WERI-Rb-1 (cell line): ENCODE measurements at regions not wholly inside any gene's neighbourhood (a gene's known extent, or its start where the extent isn't known, plus 50 kb on each side); places are given as distances from the start of the nearest gene placed in this dataset.
"Not testable (repeated sequence)": the region's sequence is repeated elsewhere in the genome, so short reads cannot be mapped to it uniquely, and the experiment has no call there.

ENCODE experiments used
- DNase-seq: peaks from one replicate; pipeline ENCODE4 v3.0.0-alpha.2; 2020
- H3K27ac ChIP-seq: fragments of 250-450 bp; sonication (Bioruptor Pico); 2 replicates; pipeline ENCODE4 v1.5.1; 2020; ENCODE audit warnings: mild to moderate bottlenecking, moderate library complexity
- H3K27me3 ChIP-seq: fragments of 250-450 bp; sonication (Bioruptor Pico); 2 replicates; pipeline ENCODE4 v1.5.1; 2021; ENCODE audit warnings: mild to moderate bottlenecking, low read depth, moderate library complexity; ENCODE audit not compliant: insufficient read depth, severe bottlenecking
- H3K36me3 ChIP-seq: fragments of 250-450 bp; sonication (Bioruptor Pico); 2 replicates; pipeline ENCODE4 v1.5.1; 2020; ENCODE audit warnings: mild to moderate bottlenecking, moderate library complexity
- H3K4me3 ChIP-seq: 2 replicates; pipeline ENCODE4 v1.5.1; 2011; ENCODE audit warnings: low read depth, mild to moderate bottlenecking, control low read depth, low read length
- H3K9me3 ChIP-seq: fragments of 250-450 bp; sonication (Bioruptor Pico); 2 replicates; pipeline ENCODE4 v1.5.1; 2021; ENCODE audit warnings: mild to moderate bottlenecking, moderate library complexity; ENCODE audit not compliant: severe bottlenecking
- CTCF ChIP-seq: IDR thresholded peaks from 2 replicates; pipeline ENCODE4 v1.5.1; 2011; ENCODE audit warnings: low read depth, mild to moderate bottlenecking, control low read depth, inconsistent platforms, low read length

- Histone ChIP-seq H3K4me3 (no peak overlapping the region), H3K36me3 (no peaks in the 10 kb centered on the region), H3K27me3 (no peaks in the 10 kb centered on the region), H3K9me3 (no peaks in the 10 kb centered on the region), H3K27ac (no peak overlapping the region)
- DNase-seq: no peak
- no peak for TF ChIP-seq CTCF
Measured at GRCh38 chr2:166651991-166652390, 157.9 kb upstream of the SCN7A start.

GRCh38 chr2:166651080-166651675 lies 157.1 kb upstream of the SCN7A start:
- no peak for TF ChIP-seq CTCF
- no peak overlapping the region for H3K27ac ChIP-seq

GRCh38 chr2:166647935-166648334 lies 153.9 kb upstream of the SCN7A start:
- H3K27me3 ChIP-seq: no peaks in the 10 kb centered on the region
- no peak for TF ChIP-seq CTCF
- H3K4me3 ChIP-seq: no peak overlapping the region
- H3K9me3 ChIP-seq: no peaks in the 10 kb centered on the region
- no peaks in the 10 kb centered on the region for H3K36me3 ChIP-seq
- no peak for DNase-seq
- H3K27ac ChIP-seq: no peak overlapping the region

More at GRCh38 chr2:166651080-166651675, 157.1 kb upstream of the SCN7A start:
- H3K9me3 ChIP-seq: no peaks in the 10 kb centered on the region
- no peak for DNase-seq
- H3K36me3 ChIP-seq: no peaks in the 10 kb centered on the region
- no peak overlapping the region for H3K4me3 ChIP-seq
- no peaks in the 10 kb centered on the region for H3K27me3 ChIP-seq

- H3K27me3 ChIP-seq: no peaks in the 10 kb centered on the region
- no peak overlapping the region for H3K4me3 ChIP-seq
- H3K27ac ChIP-seq: no peak overlapping the region
- no peaks in the 10 kb centered on the region for H3K36me3 ChIP-seq
- no peaks in the 10 kb centered on the region for H3K9me3 ChIP-seq
- TF ChIP-seq CTCF: no peak
- DNase-seq: no peak
Measured at GRCh38 chr2:166643980-166644379, 149.9 kb upstream of the SCN7A start.

GRCh38 chr2:166641516-166641915 lies 147.5 kb upstream of the SCN7A start:
- H3K27ac ChIP-seq, H3K36me3 ChIP-seq, H3K9me3 ChIP-seq, DNase-seq, H3K27me3 ChIP-seq, H3K4me3 ChIP-seq: not testable (repeated sequence)

GRCh38 chr2:166637051-166637450 lies 143.0 kb upstream of the SCN7A start:
- no peak overlapping the region for H3K27ac ChIP-seq

More at GRCh38 chr2:166637051-166637450, 143.0 kb upstream of the SCN7A start:
- no peaks in the 10 kb centered on the region for H3K9me3 ChIP-seq
- no peak overlapping the region for H3K4me3 ChIP-seq
- no peak for DNase-seq
- TF ChIP-seq CTCF: no peak
- H3K27me3 ChIP-seq: no peaks in the 10 kb centered on the region
- no peaks in the 10 kb centered on the region for H3K36me3 ChIP-seq
